ENCODE measurements at regions not wholly inside any gene's neighbourhood (a gene's known extent, or its start where the extent isn't known, plus 50 kb on each side); places are given as distances from the start of the nearest gene placed in this dataset.

GRCh38 chr21:20083336-20083735 is 914.9 kb upstream of the NCAM2 start:
- ChIA-PET POLR2A (no interaction called here), CTCF (interaction anchor here (0.7 kb wide), 1 partner anchor 458 kb away, joined by 3 read pairs; no protein-coding TSS in a partner anchor)
- H3K4me3 Mint-ChIP-seq (ENCODE audit: unreplicated experiment), result no peak overlapping the region
- H3K9me3 Mint-ChIP-seq (ENCODE audit: unreplicated experiment), result no peaks in the 10 kb centered on the region
- no peak for DNase-seq (ENCODE audit: unreplicated experiment)
- no peak overlapping the region for H3K27ac Mint-ChIP-seq (ENCODE audit: low read depth, unreplicated experiment)
- no peak for TF ChIP-seq CTCF (IDR thresholded peaks at IDR 0.05; ENCODE audit: unreplicated experiment)
- no peaks in the 10 kb centered on the region for H3K4me1 Mint-ChIP-seq (ENCODE audit: insufficient read depth, unreplicated experiment)
- H3K36me3 Mint-ChIP-seq (ENCODE audit: insufficient read depth, unreplicated experiment), result no peaks in the 10 kb centered on the region
- no TSS peak for BruUV-seq (replicated peaks)
- intact Hi-C loops (cut with micrococcal nuclease), result no loop called here
- H3K27me3 Mint-ChIP-seq (ENCODE audit: insufficient read depth, unreplicated experiment), result no peaks in the 10 kb centered on the region

GRCh38 chr21:20083925-20084324 is 914.3 kb upstream of the NCAM2 start:
- Mint-ChIP-seq H3K4me3 (ENCODE audit: unreplicated experiment) (no peak overlapping the region), H3K4me1 (ENCODE audit: insufficient read depth, unreplicated experiment) (peaks cover 3% of the 10 kb centered on the region), H3K27ac (ENCODE audit: low read depth, unreplicated experiment) (no peak overlapping the region), H3K27me3 (ENCODE audit: insufficient read depth, unreplicated experiment) (no peaks in the 10 kb centered on the region), H3K9me3 (ENCODE audit: unreplicated experiment) (no peaks in the 10 kb centered on the region), H3K36me3 (ENCODE audit: insufficient read depth, unreplicated experiment) (no peaks in the 10 kb centered on the region)
- POLR2A ChIA-PET, result no interaction called here
- BruUV-seq (replicated peaks), result no TSS peak
- intact Hi-C loops (cut with micrococcal nuclease), result no loop called here
- TF ChIP-seq CTCF (IDR thresholded peaks at IDR 0.05; ENCODE audit: unreplicated experiment), result no peak
- DNase-seq (ENCODE audit: unreplicated experiment), result no peak
- CTCF ChIA-PET, result no interaction called here

DNA sequence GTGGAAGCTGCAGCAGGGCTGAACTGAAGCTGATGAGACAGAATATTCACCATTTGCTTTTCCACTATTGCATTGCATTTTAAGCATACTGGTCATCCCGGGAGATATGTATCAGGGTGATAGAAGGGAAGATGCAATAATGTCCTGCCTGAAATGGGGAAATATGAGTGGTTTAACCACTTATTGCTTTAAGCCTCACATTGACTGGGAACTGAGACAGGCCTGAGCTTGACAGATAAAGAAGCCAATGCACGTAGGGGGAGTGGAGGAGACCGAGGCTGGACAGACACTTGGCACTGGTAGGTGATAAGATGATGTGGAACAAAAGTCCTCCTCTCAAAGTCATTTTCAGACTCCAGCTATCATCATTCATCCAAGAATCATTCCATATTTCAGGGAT is 911.7 kb upstream of the NCAM2 start:
- Mint-ChIP-seq H3K4me3 (ENCODE audit: unreplicated experiment) (no peak overlapping the region), H3K4me1 (ENCODE audit: insufficient read depth, unreplicated experiment) (peaks cover 6% of the 10 kb centered on the region), H3K36me3 (ENCODE audit: insufficient read depth, unreplicated experiment) (no peaks in the 10 kb centered on the region), H3K9me3 (ENCODE audit: unreplicated experiment) (peaks cover 5% of the 10 kb centered on the region), H3K27ac (ENCODE audit: low read depth, unreplicated experiment) (no peak overlapping the region), H3K27me3 (ENCODE audit: insufficient read depth, unreplicated experiment) (no peaks in the 10 kb centered on the region)
- DNase-seq (ENCODE audit: unreplicated experiment), result no peak
- intact Hi-C loops (cut with micrococcal nuclease), result no loop called here
- no peak for TF ChIP-seq CTCF (IDR thresholded peaks at IDR 0.05; ENCODE audit: unreplicated experiment)
- BruUV-seq (replicated peaks), result no TSS peak
- ChIA-PET CTCF (interaction anchor here (1.2 kb wide), 1 partner anchor 102 kb away, joined by 3 read pairs; no protein-coding TSS in a partner anchor), POLR2A (interaction anchor here (0.6 kb wide), 1 partner anchor 361 kb away, joined by 4 read pairs; no protein-coding TSS in a partner anchor)

DNA sequence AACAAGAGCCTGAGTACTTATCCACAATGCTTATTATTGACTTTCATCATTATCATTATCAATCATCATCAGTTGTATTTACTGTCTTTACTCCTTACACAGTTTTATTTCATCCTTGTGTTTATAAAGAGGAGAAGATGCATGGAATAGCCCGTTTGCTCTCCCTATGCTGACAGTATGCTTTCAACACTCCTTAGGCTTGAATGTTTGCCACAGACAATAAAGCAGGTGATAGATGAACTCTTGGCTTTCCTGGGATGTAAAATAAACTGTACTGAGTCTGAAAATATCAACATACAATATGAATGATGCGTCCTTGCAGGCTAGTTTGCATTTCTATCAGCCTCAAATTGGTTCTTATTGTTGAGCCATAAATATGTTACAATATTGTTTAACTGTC is 891.8 kb upstream of the NCAM2 start:
- no peak overlapping the region for H3K27ac Mint-ChIP-seq (ENCODE audit: low read depth, unreplicated experiment)
- no TSS peak for BruUV-seq (replicated peaks)
- POLR2A ChIA-PET, result no interaction called here
- peaks cover 7% of the 10 kb centered on the region for H3K4me1 Mint-ChIP-seq (ENCODE audit: insufficient read depth, unreplicated experiment)
- TF ChIP-seq CTCF (IDR thresholded peaks at IDR 0.05; ENCODE audit: unreplicated experiment), result no peak
- no peak overlapping the region for H3K4me3 Mint-ChIP-seq (ENCODE audit: unreplicated experiment)
- peaks cover 8% of the 10 kb centered on the region for H3K9me3 Mint-ChIP-seq (ENCODE audit: unreplicated experiment)
- CTCF ChIA-PET, result interaction anchor here (0.6 kb wide), 1 partner anchor 425 kb away, joined by 3 read pairs; no protein-coding TSS in a partner anchor
- intact Hi-C loops (cut with micrococcal nuclease), result no loop called here
- no peak for DNase-seq (ENCODE audit: unreplicated experiment)
- no peaks in the 10 kb centered on the region for H3K27me3 Mint-ChIP-seq (ENCODE audit: insufficient read depth, unreplicated experiment)
- H3K36me3 Mint-ChIP-seq (ENCODE audit: insufficient read depth, unreplicated experiment), result no peaks in the 10 kb centered on the region
